PC-9 (cell line): ENCODE measurements at regions not wholly inside any gene's neighbourhood (a gene's known extent, or its start where the extent isn't known, plus 50 kb on each side); places are given as distances from the start of the nearest gene placed in this dataset.

ENCODE experiments used
- CTCF ChIP-seq: fragments of 200-600 bp; sonication (generic); conservative IDR thresholded peaks from 2 replicates; pipeline ENCODE4 v1.6.1; 2017; ENCODE audit warnings: mixed run types, antibody characterized with exemption, mild to moderate bottlenecking, moderate library complexity
- EZH2 ChIP-seq: fragments of 200-600 bp; sonication (generic); IDR thresholded peaks from 2 replicates; pipeline ENCODE4 v1.8.0; 2017; ENCODE audit warnings: antibody characterized with exemption, low read depth

DNA sequence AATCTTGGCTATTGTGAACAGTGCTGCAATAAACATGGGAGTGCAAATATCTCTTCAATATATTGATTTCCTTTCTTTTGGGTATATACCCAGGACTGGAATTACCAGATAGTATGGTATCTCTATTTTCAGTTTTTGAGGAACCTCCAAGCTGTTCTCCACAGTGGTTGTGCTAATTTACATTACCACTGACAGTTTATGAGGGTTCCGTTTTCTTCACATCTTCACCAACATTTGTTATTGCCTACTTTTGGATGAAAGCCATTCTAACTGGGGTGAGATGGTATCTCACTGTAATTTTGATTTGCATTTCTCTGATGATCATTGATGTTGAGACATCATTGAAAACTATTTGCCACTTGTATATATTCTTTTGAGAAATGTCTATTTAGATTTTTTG, 79.6 kb upstream of the ZNF827 start:
- TF ChIP-seq CTCF (no peak), EZH2 (no peak)
